BLaER1 (cell line): ENCODE measurements at regions not wholly inside any gene's neighbourhood (a gene's known extent, or its start where the extent isn't known, plus 50 kb on each side); places are given as distances from the start of the nearest gene placed in this dataset.

Experiments used
- H3K27ac ChIP-seq: shearing (Covaris generic); formaldehyde crosslinking; 2 replicates; pipeline ENCODE4 v1.8.1; 2022
- H3K27me3 ChIP-seq: shearing (Covaris generic); formaldehyde crosslinking; 2 replicates; pipeline ENCODE4 v1.8.1; 2022
- H3K36me3 ChIP-seq: shearing (Covaris generic); formaldehyde crosslinking; 2 replicates; pipeline ENCODE4 v1.8.1; 2022
- H3K4me1 ChIP-seq: shearing (Covaris generic); formaldehyde crosslinking; 2 replicates; pipeline ENCODE4 v1.8.1; 2022
- H3K4me2 ChIP-seq: shearing (Covaris generic); formaldehyde crosslinking; 2 replicates; pipeline ENCODE4 v1.8.1; 2022
- H3K4me3 ChIP-seq: shearing (Covaris generic); formaldehyde crosslinking; 2 replicates; pipeline ENCODE4 v1.8.1; 2022
- H3K9ac ChIP-seq: shearing (Covaris generic); formaldehyde crosslinking; 2 replicates; pipeline ENCODE4 v1.8.1; 2022
- H3K9me3 ChIP-seq: shearing (Covaris generic); formaldehyde crosslinking; 2 replicates; pipeline ENCODE4 v1.8.1; 2022
- H4K20me1 ChIP-seq: shearing (Covaris generic); formaldehyde crosslinking; 2 replicates; pipeline ENCODE4 v1.8.1; 2022
- Cebpa-rat ChIP-seq: shearing (Covaris generic); IDR thresholded peaks from 2 replicates; pipeline ENCODE4 v1.8.1; 2022

DNA sequence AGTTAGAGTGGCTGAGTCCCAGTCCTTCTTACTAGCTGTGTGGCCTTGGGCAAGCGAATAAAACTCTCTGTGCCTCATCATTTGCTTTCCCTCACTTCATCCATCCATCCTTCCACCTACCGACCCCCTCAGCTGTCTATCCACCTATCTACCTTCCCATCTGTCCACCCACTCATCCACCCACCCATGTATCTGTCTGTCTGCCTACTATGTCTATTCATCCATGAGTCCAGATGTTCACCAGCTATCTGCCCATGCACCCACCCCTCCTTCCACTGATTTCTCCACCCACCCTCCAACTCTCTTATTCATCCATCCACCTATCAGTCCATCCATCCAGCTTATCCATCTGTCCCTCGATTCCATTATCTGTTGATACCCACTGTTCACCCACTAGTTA lies 60.4 kb upstream of the ATP2B2 start:
- no peaks in the 10 kb centered on the region for H3K27me3 ChIP-seq
- no peaks in the 10 kb centered on the region for H3K36me3 ChIP-seq
- H3K27ac ChIP-seq: no peak overlapping the region
- no peak overlapping the region for H3K4me2 ChIP-seq
- H3K9me3 ChIP-seq: no peaks in the 10 kb centered on the region
- no peak overlapping the region for H3K4me3 ChIP-seq
- peaks cover 24% of the 10 kb centered on the region for H3K4me1 ChIP-seq
- TF ChIP-seq Cebpa-rat: no peak
- H3K9ac ChIP-seq: no peak overlapping the region
- no peaks in the 10 kb centered on the region for H4K20me1 ChIP-seq

DNA sequence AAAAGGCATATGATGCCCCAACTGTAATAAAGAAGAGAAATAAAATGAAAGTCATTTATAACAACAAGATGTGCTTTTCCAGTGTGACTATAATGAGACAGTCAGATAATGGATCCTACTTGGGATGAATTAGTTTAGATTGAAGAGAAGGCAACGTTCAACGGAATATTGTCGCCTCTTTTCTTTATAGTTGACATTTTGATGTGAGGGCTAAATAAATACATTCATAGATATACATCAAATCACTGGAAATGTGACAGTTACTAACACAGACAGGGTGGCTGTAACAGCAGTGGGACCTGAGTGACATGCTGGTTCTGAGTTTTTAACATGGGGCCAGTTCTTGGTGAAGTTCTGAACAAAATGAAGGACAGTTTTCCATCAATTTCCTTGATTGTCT lies 61.1 kb upstream of the ATP2B2 start:
- Histone ChIP-seq H3K4me3 (no peak overlapping the region), H3K9ac (no peak overlapping the region), H4K20me1 (no peaks in the 10 kb centered on the region), H3K4me1 (peaks cover 24% of the 10 kb centered on the region), H3K4me2 (no peak overlapping the region), H3K36me3 (no peaks in the 10 kb centered on the region), H3K27me3 (no peaks in the 10 kb centered on the region), H3K27ac (no peak overlapping the region), H3K9me3 (no peaks in the 10 kb centered on the region)
- TF ChIP-seq Cebpa-rat: no peak

DNA sequence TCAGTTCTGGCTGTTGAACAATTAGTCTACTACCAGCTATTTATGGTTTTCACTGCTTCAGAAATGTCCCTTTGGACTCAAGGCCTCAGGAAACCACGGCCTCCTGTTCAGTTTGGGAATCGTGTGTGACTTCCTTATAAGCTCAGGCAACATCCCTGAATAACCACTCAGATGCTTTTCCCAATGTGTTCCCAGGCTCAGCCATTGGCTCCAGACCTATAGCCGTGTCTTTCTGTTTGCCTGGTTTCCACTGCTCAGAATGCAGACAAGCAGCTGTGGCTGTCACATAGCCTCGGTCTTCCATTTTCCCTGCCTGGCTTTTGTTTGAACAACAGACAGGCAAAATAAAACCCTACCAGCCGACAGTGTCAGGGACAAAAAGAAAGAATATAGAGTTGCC lies 63.2 kb upstream of the ATP2B2 start:
- no peaks in the 10 kb centered on the region for H3K36me3 ChIP-seq
- no peaks in the 10 kb centered on the region for H4K20me1 ChIP-seq
- no peak overlapping the region for H3K9ac ChIP-seq
- H3K27ac ChIP-seq: no peak overlapping the region
- H3K27me3 ChIP-seq: no peaks in the 10 kb centered on the region
- TF ChIP-seq Cebpa-rat: no peak
- H3K9me3 ChIP-seq: no peaks in the 10 kb centered on the region
- peak overlapping the region; percentile 60 for H3K4me2 ChIP-seq
- no peak overlapping the region for H3K4me3 ChIP-seq
- H3K4me1 ChIP-seq: peaks cover 18% of the 10 kb centered on the region

DNA sequence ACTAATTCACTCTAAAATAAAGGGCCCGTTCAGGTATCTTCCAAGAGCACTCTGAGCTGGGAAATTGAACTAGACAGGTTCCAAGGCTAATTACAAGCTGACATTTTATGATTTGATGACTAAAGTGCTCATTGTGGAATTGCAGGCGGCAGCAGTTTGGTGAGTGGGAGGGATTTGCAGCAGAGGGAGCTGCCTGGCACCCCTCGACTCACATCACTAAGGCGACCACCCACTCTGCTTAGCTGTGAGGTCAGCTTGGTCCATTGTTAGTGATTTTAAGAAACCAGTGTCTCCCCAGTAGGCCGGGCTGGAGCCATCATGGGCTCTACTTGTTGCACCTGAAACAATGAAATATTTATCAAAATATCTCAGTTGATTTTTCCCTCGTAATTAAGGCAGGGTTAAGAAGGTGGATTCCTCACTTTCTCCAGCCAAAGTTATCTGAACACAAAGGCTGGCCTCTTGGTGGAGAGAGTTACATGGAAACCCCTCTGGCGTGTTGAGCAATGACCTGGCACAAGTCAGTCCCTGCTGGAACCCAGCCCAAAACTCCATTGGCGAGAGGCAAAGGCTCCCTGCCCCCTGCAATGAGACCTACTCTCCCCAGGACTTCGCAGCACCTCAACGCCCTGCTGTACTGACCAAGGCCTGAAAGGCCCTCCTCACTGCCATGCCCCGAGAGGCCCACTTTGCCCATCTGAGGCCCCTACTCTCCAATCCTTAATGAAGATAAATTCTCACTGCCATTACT lies 65.0 kb upstream of the ATP2B2 start:
- Histone ChIP-seq H3K27ac (no peak overlapping the region), H3K4me3 (no peak overlapping the region), H3K4me1 (peaks cover 17% of the 10 kb centered on the region), H3K9ac (no peak overlapping the region), H3K9me3 (no peaks in the 10 kb centered on the region), H3K36me3 (no peaks in the 10 kb centered on the region), H3K27me3 (no peaks in the 10 kb centered on the region), H3K4me2 (no peak overlapping the region), H4K20me1 (no peaks in the 10 kb centered on the region)
- no peak for TF ChIP-seq Cebpa-rat

DNA sequence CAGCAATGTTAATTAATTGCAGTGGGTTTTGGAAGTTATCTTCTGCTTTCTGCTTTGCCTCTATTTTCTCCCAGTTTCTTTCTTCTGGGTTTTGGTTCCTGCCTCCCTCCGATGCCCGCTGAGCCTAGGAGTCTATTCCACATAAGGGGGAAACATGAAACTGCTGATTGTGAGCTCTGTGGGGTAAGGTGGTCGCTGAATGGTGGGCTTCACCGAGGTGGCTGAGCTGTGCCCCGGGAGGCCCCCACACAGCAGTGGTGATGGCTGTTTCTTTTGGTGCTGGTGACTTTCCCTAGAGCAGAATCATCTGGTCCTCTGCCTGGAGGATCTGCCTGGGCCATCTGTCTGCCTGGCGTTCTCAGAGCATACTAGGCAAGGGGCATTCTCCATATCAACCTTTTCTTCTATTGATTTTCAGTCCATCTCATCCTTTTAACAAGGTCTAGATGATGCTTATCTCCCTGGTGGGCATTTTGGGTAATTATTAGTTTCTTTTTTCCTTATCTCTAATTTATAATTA lies 68.8 kb upstream of the ATP2B2 start:
- TF ChIP-seq Cebpa-rat: no peak
- peaks cover 2% of the 10 kb centered on the region; the same call in 1 of the 2 replicates for H3K4me1 ChIP-seq
- no peaks in the 10 kb centered on the region for H4K20me1 ChIP-seq
- H3K36me3 ChIP-seq: no peaks in the 10 kb centered on the region
- H3K9me3 ChIP-seq: no peaks in the 10 kb centered on the region
- no peak overlapping the region for H3K4me2 ChIP-seq
- H3K27me3 ChIP-seq: no peaks in the 10 kb centered on the region
- no peak overlapping the region for H3K4me3 ChIP-seq
- H3K9ac ChIP-seq: no peak overlapping the region
- H3K27ac ChIP-seq: no peak overlapping the region

DNA sequence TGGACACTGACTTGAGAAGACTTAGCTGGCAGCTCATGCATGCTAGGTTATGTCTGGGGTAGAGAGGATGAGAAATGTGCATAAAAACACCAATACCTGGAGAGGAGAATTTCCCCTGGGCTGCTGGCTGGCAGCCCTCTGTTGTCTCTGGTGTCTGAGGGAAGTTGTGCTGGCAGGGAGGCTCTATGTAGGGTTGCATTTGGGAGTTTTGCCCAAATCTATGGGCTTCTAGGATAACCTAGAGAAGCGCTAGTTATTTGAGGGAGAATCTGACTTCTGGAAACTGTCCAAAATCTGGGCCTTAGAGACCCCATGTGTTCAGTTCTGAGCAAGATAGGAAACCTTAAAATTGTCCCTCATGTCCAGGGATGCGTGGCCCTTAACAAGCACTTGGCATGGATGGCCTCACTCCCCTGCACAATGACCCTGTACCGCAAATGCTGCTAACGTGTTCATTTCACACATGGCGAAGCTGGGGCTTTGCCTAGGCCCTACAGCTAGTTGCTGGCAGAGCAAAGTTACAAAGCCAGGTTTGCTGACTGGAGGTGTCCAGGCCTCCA lies 70.3 kb upstream of the ATP2B2 start:
- Histone ChIP-seq H3K9me3 (no peaks in the 10 kb centered on the region), H3K27me3 (no peaks in the 10 kb centered on the region), H3K36me3 (no peaks in the 10 kb centered on the region), H3K4me1 (no peaks in the 10 kb centered on the region), H3K4me2 (no peak overlapping the region), H4K20me1 (no peaks in the 10 kb centered on the region), H3K4me3 (no peak overlapping the region), H3K27ac (no peak overlapping the region), H3K9ac (no peak overlapping the region)
- no peak for TF ChIP-seq Cebpa-rat

DNA sequence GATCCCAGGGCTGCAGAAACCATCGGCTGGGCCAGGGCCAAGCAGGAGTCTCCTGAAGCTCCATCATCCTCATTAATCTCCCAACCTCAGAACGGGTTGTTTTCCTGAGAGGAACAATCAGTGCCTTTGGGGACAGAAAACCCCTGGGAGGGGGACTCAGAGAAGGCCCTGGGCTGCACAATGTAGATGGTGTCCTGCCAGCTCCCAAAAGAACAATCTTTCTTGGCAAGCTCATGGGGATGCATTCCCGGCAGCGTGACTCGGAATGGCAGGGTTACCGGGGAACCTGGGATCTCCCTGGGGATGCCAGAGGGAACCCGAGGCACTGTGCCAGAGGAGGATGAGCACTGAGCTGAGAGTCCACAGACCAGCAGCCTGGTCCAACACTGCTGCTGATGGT lies 72.1 kb upstream of the ATP2B2 start:
- H3K9ac ChIP-seq: no peak overlapping the region
- no peak overlapping the region for H3K4me3 ChIP-seq
- no peak for TF ChIP-seq Cebpa-rat
- H3K27me3 ChIP-seq: no peaks in the 10 kb centered on the region
- no peak overlapping the region for H3K4me2 ChIP-seq
- no peaks in the 10 kb centered on the region for H3K36me3 ChIP-seq
- H3K27ac ChIP-seq: no peak overlapping the region
- no peaks in the 10 kb centered on the region for H3K4me1 ChIP-seq
- H4K20me1 ChIP-seq: 0 out of 2 replicates have a peak, but pooled peaks cover 1% of the 10 kb centered on the region
- H3K9me3 ChIP-seq: no peaks in the 10 kb centered on the region

DNA sequence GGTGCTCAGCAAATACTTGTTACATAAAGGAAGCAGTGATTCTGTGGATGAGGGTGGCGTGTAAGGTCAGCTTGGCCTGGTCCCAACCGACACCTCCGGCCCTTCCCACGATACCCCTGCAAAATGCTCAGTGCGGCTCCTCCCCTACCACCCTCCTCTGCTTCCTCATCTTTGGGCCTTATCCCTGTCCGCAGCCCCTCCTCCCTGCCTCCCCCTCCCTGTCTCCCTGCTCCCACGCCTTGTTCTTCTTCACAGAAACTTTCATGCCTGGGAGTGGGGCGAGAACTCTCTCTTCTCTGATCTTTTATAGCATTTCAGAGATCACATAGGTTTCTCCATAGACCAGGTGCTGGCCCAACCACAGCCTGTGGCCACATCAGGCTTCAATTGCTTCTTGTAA lies 75.0 kb upstream of the ATP2B2 start:
- no peaks in the 10 kb centered on the region for H3K9me3 ChIP-seq
- no peak overlapping the region for H3K4me3 ChIP-seq
- no peak overlapping the region for H3K27ac ChIP-seq
- H3K9ac ChIP-seq: no peak overlapping the region
- no peaks in the 10 kb centered on the region for H3K4me1 ChIP-seq
- TF ChIP-seq Cebpa-rat: no peak
- H3K4me2 ChIP-seq: no peak overlapping the region
- no peaks in the 10 kb centered on the region for H3K36me3 ChIP-seq
- H3K27me3 ChIP-seq: no peaks in the 10 kb centered on the region
- 0 out of 2 replicates have a peak, but pooled peaks cover 5% of the 10 kb centered on the region for H4K20me1 ChIP-seq

DNA sequence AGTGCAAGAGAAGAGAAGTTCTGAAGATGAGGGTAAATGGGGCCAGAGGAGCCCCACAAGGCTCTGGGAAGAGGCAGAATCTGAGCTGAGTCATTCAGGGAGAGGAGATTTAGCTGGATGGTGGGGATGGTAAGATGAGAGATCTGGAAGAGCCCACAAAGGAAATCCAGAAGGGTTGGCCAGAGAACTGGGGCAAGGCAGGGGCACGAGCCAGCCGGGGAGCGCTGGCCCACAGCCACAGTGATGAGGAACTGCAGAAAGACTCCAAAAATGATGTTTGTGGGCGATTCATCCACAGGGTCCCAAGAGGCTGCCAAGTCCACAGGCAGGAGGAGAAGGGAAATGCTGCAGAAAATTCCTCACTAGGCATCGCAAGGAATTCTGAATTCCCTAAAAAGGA lies 75.9 kb upstream of the ATP2B2 start:
- Histone ChIP-seq H3K4me1 (no peaks in the 10 kb centered on the region), H3K27me3 (no peaks in the 10 kb centered on the region), H3K9me3 (no peaks in the 10 kb centered on the region), H3K4me2 (no peak overlapping the region), H3K27ac (no peak overlapping the region), H3K36me3 (no peaks in the 10 kb centered on the region), H4K20me1 (0 out of 2 replicates have a peak, but pooled peaks cover 5% of the 10 kb centered on the region), H3K9ac (no peak overlapping the region), H3K4me3 (no peak overlapping the region)
- TF ChIP-seq Cebpa-rat: no peak

DNA sequence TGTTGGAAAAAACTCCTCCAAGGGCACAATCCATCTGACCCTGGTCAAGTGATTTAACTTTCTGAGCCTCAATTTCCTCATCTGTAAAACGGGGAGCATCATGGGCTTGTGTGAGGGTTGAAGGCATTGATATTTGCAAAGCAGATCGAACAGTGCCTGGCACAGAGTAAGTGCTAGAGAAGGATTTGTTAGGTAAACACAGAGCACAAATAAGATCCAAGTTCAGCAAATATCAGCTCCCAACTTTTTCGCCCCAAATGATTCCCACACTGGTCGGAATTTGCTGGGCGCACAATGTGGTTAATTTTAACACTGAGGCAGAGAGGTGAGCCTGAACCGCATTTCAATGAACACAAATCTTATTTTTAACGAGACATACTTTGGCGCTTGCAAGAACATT lies 76.3 kb upstream of the ATP2B2 start:
- Histone ChIP-seq H3K9ac (no peak overlapping the region), H3K9me3 (no peaks in the 10 kb centered on the region), H3K27ac (no peak overlapping the region), H3K27me3 (no peaks in the 10 kb centered on the region), H3K4me2 (no peak overlapping the region), H3K36me3 (no peaks in the 10 kb centered on the region), H4K20me1 (0 out of 2 replicates have a peak, but pooled peaks cover 5% of the 10 kb centered on the region), H3K4me3 (no peak overlapping the region), H3K4me1 (no peaks in the 10 kb centered on the region)
- TF ChIP-seq Cebpa-rat: no peak
